ENCODE measurements at regions not wholly inside any gene's neighbourhood (a gene's known extent, or its start where the extent isn't known, plus 50 kb on each side); places are given as distances from the start of the nearest gene placed in this dataset.

- WGBS (ENCODE audit: insufficient coverage, low coverage, missing lambda C conversion rate), result 0% methylated on average over 2 of the region's 2 CpGs
- Histone ChIP-seq H3K4me1 (replicated peaks in 1 of 2; ENCODE audit: control insufficient read depth in 2 of 2, insufficient read depth in 2 of 2, low read length in 2 of 2) (no peaks in the 10 kb centered on the region), H3K9me3 (replicated peaks; ENCODE audit: control insufficient read depth, insufficient read depth, low read depth, low read length) (no peaks in the 10 kb centered on the region), H3K4me2 (ENCODE audit: insufficient read depth, low read length) (no peak overlapping the region), H3K9me1 (ENCODE audit: control insufficient read depth, insufficient read depth, low read length) (no peaks in the 10 kb centered on the region), H3K36me3 (ENCODE audit: control insufficient read depth, insufficient read depth, low read length) (no peaks in the 10 kb centered on the region), H3K4me3 (no peak overlapping the region), H2AFZ (ENCODE audit: low read depth, low read length) (no peak overlapping the region), H3K27me3 (ENCODE audit: control insufficient read depth in 2 of 2, insufficient read depth in 2 of 2, low read length in 2 of 2) (no peaks in the 10 kb centered on the region), H3K79me2 (ENCODE audit: control insufficient read depth, insufficient read depth, low read length) (no peaks in the 10 kb centered on the region), H3K27ac (ENCODE audit: extremely low read depth, low read depth, low read length) (no peak overlapping the region), H3K9ac (ENCODE audit: insufficient read depth in 1 of 2, low read depth in 2 of 2, low read length in 2 of 2) (no peak overlapping the region), H4K20me1 (replicated peaks; ENCODE audit: control insufficient read depth, insufficient read depth, low read length) (no peaks in the 10 kb centered on the region)
- FAIRE-seq (no peak), ATAC-seq (no peak), DNase-seq (ENCODE audit: extremely low read depth in 1 of 4, low spot score in 3 of 4) (no peak)
- intact Hi-C loops (cut with micrococcal nuclease), result no loop called here
- in situ Hi-C loops (cut with MboI), result no loop called here
- TF ChIP-seq PCBP2 (IDR thresholded peaks at IDR 0.05; ENCODE audit: low read depth, low read length, poor library complexity, severe bottlenecking), result no peak
- no peak for TF ChIP-seq CREB5 (CRISPR knock-in tag; IDR thresholded peaks at IDR 0.05)
- TF ChIP-seq HDAC2 (IDR thresholded peaks at IDR 0.05), result no peak
- no peak for TF ChIP-seq CCNT2 (IDR thresholded peaks at IDR 0.05; ENCODE audit: borderline replicate concordance, extremely low read depth, insufficient read length, low read depth, low read length)
- no peak for TF ChIP-seq TCF7 (IDR thresholded peaks at IDR 0.05; ENCODE audit: borderline replicate concordance)
- no peak for TF ChIP-seq NKRF (IDR thresholded peaks at IDR 0.05; ENCODE audit: borderline replicate concordance)
- no peak for TF ChIP-seq RBM14 (IDR thresholded peaks at IDR 0.05; ENCODE audit: borderline replicate concordance, insufficient read depth, low read depth, low read length)
- no peak for TF ChIP-seq TAF7 (tag; IDR thresholded peaks at IDR 0.05)
- TF ChIP-seq TAF1 (IDR thresholded peaks at IDR 0.05; ENCODE audit: control insufficient read depth, extremely low read depth, insufficient read depth, low read length, severe bottlenecking), result no peak
- no peak for TF ChIP-seq KAT8 (IDR thresholded peaks at IDR 0.05; ENCODE audit: low read depth)
- TF ChIP-seq CBFB (CRISPR knock-in tag; IDR thresholded peaks at IDR 0.05), result no peak
- no peak for TF ChIP-seq FOS (IDR thresholded peaks at IDR 0.05; ENCODE audit: extremely low read depth, insufficient read length)
- TF ChIP-seq PREB (CRISPR knock-in tag; IDR thresholded peaks at IDR 0.05), result no peak
- no peak for TF ChIP-seq ZNF609 (CRISPR knock-in tag; IDR thresholded peaks at IDR 0.05; ENCODE audit: borderline replicate concordance)
- CTCF ChIA-PET (ENCODE audit: low intra/inter-chr PET ratio), result no interaction called here
- no TSS peak for BruUV-seq (replicated peaks)
- POLR2A ChIA-PET, result no interaction called here
These were observed 743.8 kb downstream of the SLC4A3 start for GRCh38 chr2:220371211-220371610.

Measured in K562 (cell line).